Muscle layer of duodenum (tissue), 2 donors: ENCODE measurements at regions not wholly inside any gene's neighbourhood (a gene's known extent, or its start where the extent isn't known, plus 50 kb on each side); places are given as distances from the start of the nearest gene placed in this dataset.

Experiments
- H3K27ac ChIP-seq: one replicate; pipeline ENCODE4 v1.7.0; 2013; ENCODE audit warnings: mild to moderate bottlenecking, low read length
- H3K27me3 ChIP-seq: one replicate; pipeline ENCODE4 v1.7.0; 2013; ENCODE audit warnings: low read depth, mild to moderate bottlenecking, control low read depth, low read length
- H3K36me3 ChIP-seq, 2 donors: one replicate each; pipeline ENCODE4 v1.7.0; 2013; ENCODE audit warnings: low read length in 2 of 2, control low read depth in 1 of 2, mild to moderate bottlenecking in 1 of 2; ENCODE audit not compliant: insufficient read depth in 2 of 2, control insufficient read depth in 1 of 2
- H3K4me1 ChIP-seq, 2 donors: one replicate each; pipeline ENCODE4 v1.7.0; 2013; ENCODE audit warnings: low read length in 2 of 2, mild to moderate bottlenecking in 2 of 2, control low read depth in 1 of 2, moderate library complexity in 1 of 2; ENCODE audit not compliant: insufficient read depth in 2 of 2, control insufficient read depth in 1 of 2
- H3K4me3 ChIP-seq, 2 donors: one replicate each; pipeline ENCODE4 v1.7.0; 2013; ENCODE audit warnings: low read length in 2 of 2, low read depth in 1 of 2, mild to moderate bottlenecking in 1 of 2
- H3K9me3 ChIP-seq, 2 donors: one replicate each; pipeline ENCODE4 v1.7.0; 2013; ENCODE audit warnings: low read length in 2 of 2, control low read depth in 1 of 2, mild to moderate bottlenecking in 1 of 2; ENCODE audit not compliant: control insufficient read depth in 1 of 2
- donor health status: healthy.

GRCh38 chr6:155509743-155510475 is 54.3 kb upstream of the NOX3 start:
- H3K27me3 ChIP-seq, result no peaks in the 10 kb centered on the region
- H3K9me3 ChIP-seq, result no peaks in the 10 kb centered on the region
- no peak overlapping the region for H3K4me3 ChIP-seq
- H3K4me1 ChIP-seq, result no peaks in the 10 kb centered on the region
- H3K36me3 ChIP-seq, result no peaks in the 10 kb centered on the region
- no peak overlapping the region for H3K27ac ChIP-seq

- Histone ChIP-seq H3K9me3 (peaks cover 0 to 3% of the 10 kb centered on the region in 2 donors), H3K4me1 (no peaks in the 10 kb centered on the region), H3K36me3 (no peaks in the 10 kb centered on the region), H3K27me3 (no peaks in the 10 kb centered on the region), H3K27ac (no peak overlapping the region), H3K4me3 (no peak overlapping the region)
Measured at GRCh38 chr6:155505608-155505989, 50.0 kb upstream of the NOX3 start.
